Sigmoid colon (tissue), 6 donors: ENCODE measurements at regions not wholly inside any gene's neighbourhood (a gene's known extent, or its start where the extent isn't known, plus 50 kb on each side); places are given as distances from the start of the nearest gene placed in this dataset.

Source experiments
- DNase-seq: peaks from one replicate; pipeline ENCODE4 v3.0.0-alpha.2; 2019
- H3K27ac ChIP-seq, 4 donors: fragments of 200-600 bp; sonication (generic); one replicate each; pipeline ENCODE4 v1.5.1; 2016 to 2019; ENCODE audit warnings: mild to moderate bottlenecking in 1 of 4
- H3K27me3 ChIP-seq, 3 donors: fragments of 200-600 bp; sonication (generic); one replicate each; pipeline ENCODE4 v1.5.1; 2019; ENCODE audit warnings: mild to moderate bottlenecking in 1 of 3
- H3K36me3 ChIP-seq, 4 donors: fragments of 200-600 bp; sonication (generic); one replicate each; pipeline ENCODE4 v1.5.1; 2016 to 2019
- H3K4me1 ChIP-seq, 4 donors: fragments of 200-600 bp; sonication (generic); one replicate each; pipeline ENCODE4 v1.5.1; 2017 to 2019
- H3K4me3 ChIP-seq, 4 donors: fragments of 200-600 bp; sonication (generic); one replicate each; pipeline ENCODE4 v1.5.1; 2017 to 2019; ENCODE audit warnings: mild to moderate bottlenecking in 2 of 4, moderate library complexity in 1 of 4
- H3K9me3 ChIP-seq, 4 donors: fragments of 200-600 bp in 3 of 4; sonication (generic) in 3 of 4; one replicate each; pipeline versions ENCODE4 v1.5.1 to v1.6.1; 2013 to 2019
- EP300 ChIP-seq, 4 donors: sonication (generic); formaldehyde crosslinking; IDR thresholded peaks; one replicate each; pipeline ENCODE4 v1.6.1; 2017; ENCODE audit warnings: antibody characterized with exemption in 4 of 4
- POLR2A ChIP-seq, 2 donors: fragments of 450-650 bp; IDR thresholded peaks; one replicate each; pipeline ENCODE4 v1.6.1; 2016; ENCODE audit warnings: antibody characterized with exemption in 2 of 2, mild to moderate bottlenecking in 2 of 2, moderate library complexity in 2 of 2
- POLR2AphosphoS5 ChIP-seq, 4 donors: sonication (generic); formaldehyde crosslinking; IDR thresholded peaks; one replicate each; pipeline ENCODE4 v1.6.1; 2017; ENCODE audit warnings: antibody characterized with exemption in 4 of 4
- WGBS, 2 donors: extraction: QIAGEN DNeasy Blood & Tissue Kit; methylation state at CpG; one replicate each; pipeline ENCODE4 v1.1.7; 2013; 5-methylcytosine and 5-hydroxymethylcytosine counted together
- intact Hi-C: fragments of 100-400 bp; cut with DNase I; formaldehyde crosslinking; loops from one replicate; pipeline ENCODE4 v1.15.1; 2023
- TF ChIP-seq, protein P1 (sequence below), 4 experiments: fragments of 450-650 bp in 3 of 4; fragments of 200-600 bp in 1 of 4; IDR thresholded peaks; one replicate each; pipeline ENCODE4 v1.5.1; 2016 to 2019; ENCODE audit warnings: antibody characterized with exemption in 4 of 4, mild to moderate bottlenecking in 3 of 4, moderate library complexity in 2 of 4
- donor health status: healthy with polysubstance abuse.
- donor health status: healthy.

- H3K4me1 ChIP-seq, result no peaks in the 10 kb centered on the region
- TF ChIP-seq, protein P1, sequence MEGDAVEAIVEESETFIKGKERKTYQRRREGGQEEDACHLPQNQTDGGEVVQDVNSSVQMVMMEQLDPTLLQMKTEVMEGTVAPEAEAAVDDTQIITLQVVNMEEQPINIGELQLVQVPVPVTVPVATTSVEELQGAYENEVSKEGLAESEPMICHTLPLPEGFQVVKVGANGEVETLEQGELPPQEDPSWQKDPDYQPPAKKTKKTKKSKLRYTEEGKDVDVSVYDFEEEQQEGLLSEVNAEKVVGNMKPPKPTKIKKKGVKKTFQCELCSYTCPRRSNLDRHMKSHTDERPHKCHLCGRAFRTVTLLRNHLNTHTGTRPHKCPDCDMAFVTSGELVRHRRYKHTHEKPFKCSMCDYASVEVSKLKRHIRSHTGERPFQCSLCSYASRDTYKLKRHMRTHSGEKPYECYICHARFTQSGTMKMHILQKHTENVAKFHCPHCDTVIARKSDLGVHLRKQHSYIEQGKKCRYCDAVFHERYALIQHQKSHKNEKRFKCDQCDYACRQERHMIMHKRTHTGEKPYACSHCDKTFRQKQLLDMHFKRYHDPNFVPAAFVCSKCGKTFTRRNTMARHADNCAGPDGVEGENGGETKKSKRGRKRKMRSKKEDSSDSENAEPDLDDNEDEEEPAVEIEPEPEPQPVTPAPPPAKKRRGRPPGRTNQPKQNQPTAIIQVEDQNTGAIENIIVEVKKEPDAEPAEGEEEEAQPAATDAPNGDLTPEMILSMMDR (IDR thresholded peaks at IDR 0.05), result no peak
- TF ChIP-seq EP300 (IDR thresholded peaks at IDR 0.05), result no peak
- TF ChIP-seq POLR2AphosphoS5 (IDR thresholded peaks at IDR 0.05), result no peak
- no peak for TF ChIP-seq POLR2A (IDR thresholded peaks at IDR 0.05)
- H3K9me3 ChIP-seq, result no peaks in the 10 kb centered on the region
- DNase-seq, result no peak
- H3K36me3 ChIP-seq, result no peaks in the 10 kb centered on the region
- no peak overlapping the region for H3K4me3 ChIP-seq
- 85 to 90% methylated on average over 3 of the region's 3 CpGs for WGBS, 2 donors
- no peak overlapping the region for H3K27ac ChIP-seq
- no peaks in the 10 kb centered on the region for H3K27me3 ChIP-seq
- intact Hi-C loops, result no loop called here
Observed at GRCh38 chr16:52725043-52725442, 178.1 kb upstream of the TOX3 start.

GRCh38 chr16:52721331-52721730 is 174.4 kb upstream of the TOX3 start:
- Histone ChIP-seq H3K9me3 (no peaks in the 10 kb centered on the region), H3K36me3 (no peaks in the 10 kb centered on the region), H3K27ac (no peak overlapping the region), H3K4me1 (no peaks in the 10 kb centered on the region), H3K4me3 (no peak overlapping the region), H3K27me3 (no peaks in the 10 kb centered on the region)
- 75 to 78% methylated on average over 6 of the region's 6 CpGs for WGBS, 2 donors
- TF ChIP-seq, protein P1 (IDR thresholded peaks at IDR 0.05), result no peak
- TF ChIP-seq POLR2A (IDR thresholded peaks at IDR 0.05) (no peak), EP300 (IDR thresholded peaks at IDR 0.05) (no peak), POLR2AphosphoS5 (IDR thresholded peaks at IDR 0.05) (no peak)
- intact Hi-C loops, result no loop called here
- DNase-seq, result no peak

- Histone ChIP-seq H3K9me3 (no peaks in the 10 kb centered on the region), H3K27me3 (no peaks in the 10 kb centered on the region), H3K4me3 (no peak overlapping the region), H3K36me3 (no peaks in the 10 kb centered on the region), H3K27ac (no peak overlapping the region), H3K4me1 (no peaks in the 10 kb centered on the region)
- intact Hi-C loops, result no loop called here
- DNase-seq, result no peak
- WGBS, 2 donors, result 84 to 90% methylated on average over 4 of the region's 4 CpGs
- TF ChIP-seq EP300 (IDR thresholded peaks at IDR 0.05), result no peak
- TF ChIP-seq POLR2AphosphoS5 (IDR thresholded peaks at IDR 0.05), result no peak
- TF ChIP-seq POLR2A (IDR thresholded peaks at IDR 0.05), result no peak
- TF ChIP-seq, protein P1 (IDR thresholded peaks at IDR 0.05), result no peak
Observed at GRCh38 chr16:52718046-52718445, 171.1 kb upstream of the TOX3 start.

- no peaks in the 10 kb centered on the region for H3K27me3 ChIP-seq
- WGBS, 2 donors, result 68 to 83% methylated on average over 7 of the region's 7 CpGs
- no peaks in the 10 kb centered on the region for H3K36me3 ChIP-seq
- no peak for DNase-seq
- no peak overlapping the region for H3K4me3 ChIP-seq
- no peak overlapping the region for H3K27ac ChIP-seq
- intact Hi-C loops, result no loop called here
- TF ChIP-seq POLR2AphosphoS5 (IDR thresholded peaks at IDR 0.05), result no peak
- TF ChIP-seq EP300 (IDR thresholded peaks at IDR 0.05), result no peak
- no peaks in the 10 kb centered on the region for H3K9me3 ChIP-seq
- H3K4me1 ChIP-seq, result no peaks in the 10 kb centered on the region
Observed at GRCh38 chr16:52713740-52714139, 166.8 kb upstream of the TOX3 start.

DNA sequence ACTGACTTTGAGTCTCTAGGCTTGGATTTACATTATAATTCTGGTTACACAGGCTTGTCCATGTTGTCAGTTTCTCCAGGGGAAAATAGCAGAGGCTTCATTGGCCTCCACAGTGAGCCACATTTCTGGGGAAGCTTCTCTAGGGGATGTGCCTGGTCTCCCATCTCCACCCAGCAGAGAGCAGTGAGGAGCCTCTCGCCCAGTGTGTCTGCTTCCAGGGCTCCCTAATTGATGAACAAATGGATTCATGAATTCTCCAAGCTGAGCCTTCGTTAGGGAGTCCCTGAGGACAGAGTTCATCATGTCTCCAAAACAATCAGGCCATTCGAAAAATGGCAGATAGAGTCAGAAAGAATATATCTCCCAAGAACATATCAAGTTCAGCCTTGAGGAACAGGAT is 162.4 kb upstream of the TOX3 start:
- Histone ChIP-seq H3K27me3 (no peaks in the 10 kb centered on the region), H3K4me3 (no peak overlapping the region), H3K27ac (no peak overlapping the region), H3K9me3 (no peaks in the 10 kb centered on the region), H3K4me1 (no peaks in the 10 kb centered on the region), H3K36me3 (no peaks in the 10 kb centered on the region)
- no peak for DNase-seq
- TF ChIP-seq EP300 (IDR thresholded peaks at IDR 0.05) (no peak), POLR2AphosphoS5 (IDR thresholded peaks at IDR 0.05) (no peak), POLR2A (IDR thresholded peaks at IDR 0.05) (no peak)
- TF ChIP-seq, protein P1 (IDR thresholded peaks at IDR 0.05), result no peak
- WGBS, 2 donors, result 57 to 74% methylated on average over 3 of the region's 3 CpGs
- intact Hi-C loops, result no loop called here
